GM18909 (cell line): ENCODE measurements at regions not wholly inside any gene's neighbourhood (a gene's known extent, or its start where the extent isn't known, plus 50 kb on each side); places are given as distances from the start of the nearest gene placed in this dataset.
A peak's percentile ranks its signal among the peaks of the same experiment; 100 is the strongest.
"Not testable (repeated sequence)": the region's sequence is repeated elsewhere in the genome, so short reads cannot be mapped to it uniquely, and the experiment has no call there.

ENCODE experiments used
- ATAC-seq: cut with Tn5 transposase; IDR thresholded peaks from one replicate; pipeline ENCODE4 v1.9.1; 2021; ENCODE audit warnings: mild to moderate bottlenecking; ENCODE audit not compliant: unreplicated experiment, poor library complexity

DNA sequence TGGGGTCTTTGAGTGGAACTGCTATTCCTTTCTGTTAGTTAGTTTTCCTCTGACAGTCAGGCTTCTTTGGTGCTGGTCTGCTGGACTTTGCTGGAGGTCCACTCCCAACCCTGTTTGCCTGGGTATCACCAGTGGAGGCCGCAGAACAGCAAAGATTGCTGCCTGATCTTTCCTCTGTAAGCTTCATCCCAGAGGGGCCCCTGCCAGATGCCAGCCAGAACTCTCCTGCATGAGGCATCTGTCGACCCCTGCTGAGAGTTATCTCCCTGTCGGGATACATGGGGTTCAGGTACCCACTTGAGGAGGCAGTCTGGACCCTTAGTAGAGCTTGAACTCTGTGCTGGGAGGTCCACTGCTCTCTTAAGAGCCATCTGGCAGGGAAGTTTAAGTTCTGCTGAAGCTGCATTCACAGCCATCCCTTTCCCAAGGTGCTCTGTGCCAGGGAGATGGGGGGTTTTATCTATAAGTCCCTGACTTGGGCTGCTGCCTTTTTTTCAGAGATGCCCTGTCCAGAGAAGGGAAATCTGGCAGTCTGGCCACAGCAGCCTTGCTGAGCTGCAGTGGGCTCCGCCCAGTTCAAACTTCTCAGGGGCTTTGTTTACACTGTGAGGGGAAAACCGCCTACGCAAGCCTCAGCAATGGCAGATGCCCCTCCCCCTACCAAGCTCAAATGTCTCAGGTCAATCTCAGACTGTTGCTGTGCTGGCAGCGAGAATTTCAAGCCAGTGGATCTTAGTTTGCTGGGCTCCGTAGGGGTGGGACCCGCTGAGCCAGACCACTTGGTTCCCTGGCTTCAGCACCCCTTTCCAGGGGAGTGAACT lies 89.7 kb upstream of the CDK6 start:
- no peak for ATAC-seq

- no peak for ATAC-seq
Measured at GRCh38 chr7:92924800-92925199, 88.4 kb upstream of the CDK6 start.

DNA sequence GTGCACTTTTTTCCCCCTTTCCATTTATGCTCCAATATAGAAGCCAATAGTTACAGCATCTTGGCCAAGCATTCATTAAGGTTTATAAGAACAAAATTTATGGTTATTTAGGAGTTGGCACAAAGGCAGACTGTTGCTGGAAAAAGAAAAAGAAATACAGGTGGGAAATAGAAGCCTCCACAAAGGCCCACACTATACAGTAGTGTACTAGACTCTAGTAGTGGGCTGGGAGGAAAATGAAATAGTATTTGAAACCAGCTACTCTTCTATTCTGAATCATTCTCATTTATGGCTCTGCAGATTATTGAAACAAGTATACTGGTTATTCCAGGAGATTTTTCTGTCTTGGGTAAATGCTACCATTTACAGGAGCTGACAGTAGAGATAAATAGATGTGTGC lies 80.9 kb upstream of the CDK6 start:
- ATAC-seq: no peak

DNA sequence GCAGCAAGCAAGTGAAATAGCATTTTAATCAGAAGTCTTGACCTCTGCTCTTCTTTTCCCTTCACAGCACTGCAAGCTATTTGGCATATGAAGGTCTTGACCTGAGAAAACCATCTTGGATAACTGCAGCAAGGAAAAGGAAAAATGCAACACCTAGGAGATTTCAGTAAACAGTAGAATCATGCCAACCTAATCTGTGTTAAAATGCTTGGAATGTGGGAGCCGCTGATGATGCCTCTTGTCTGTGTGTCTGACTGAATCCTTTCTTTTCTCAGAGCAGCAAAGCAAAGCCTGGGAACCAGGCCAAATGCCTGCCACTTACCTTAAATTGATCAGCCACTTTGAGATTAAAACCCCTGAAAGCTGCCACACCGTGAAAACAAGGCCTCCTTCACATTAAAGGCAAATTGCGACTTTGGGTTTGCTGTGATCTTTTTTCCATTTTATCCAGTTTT lies 80.4 kb upstream of the CDK6 start:
- no peak for ATAC-seq

GRCh38 chr7:92915348-92915747 lies 79.0 kb upstream of the CDK6 start:
- no peak for ATAC-seq

DNA sequence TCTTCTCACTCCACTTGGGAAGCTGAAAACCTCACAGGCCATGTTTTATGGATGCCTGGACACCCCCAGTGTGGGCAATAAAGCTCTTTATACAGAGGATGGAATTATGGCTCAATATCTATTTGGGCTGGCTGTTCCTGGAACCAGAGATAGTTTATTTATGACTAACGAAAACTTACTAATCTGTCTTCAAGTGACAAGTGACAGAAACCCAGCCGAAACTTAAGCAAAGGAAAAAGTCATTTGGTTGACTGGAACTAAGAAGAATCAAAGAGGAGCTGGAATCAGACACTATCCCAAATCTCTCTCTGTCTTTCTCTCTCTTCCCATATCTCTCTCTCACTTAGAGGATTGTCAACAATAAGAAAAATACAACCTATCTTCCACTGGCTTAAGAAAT lies 78.3 kb upstream of the CDK6 start:
- ATAC-seq: no peak

GRCh38 chr7:92913849-92914248 lies 77.5 kb upstream of the CDK6 start:
- no peak for ATAC-seq

GRCh38 chr7:92910976-92911375 lies 74.6 kb upstream of the CDK6 start:
- no peak for ATAC-seq

DNA sequence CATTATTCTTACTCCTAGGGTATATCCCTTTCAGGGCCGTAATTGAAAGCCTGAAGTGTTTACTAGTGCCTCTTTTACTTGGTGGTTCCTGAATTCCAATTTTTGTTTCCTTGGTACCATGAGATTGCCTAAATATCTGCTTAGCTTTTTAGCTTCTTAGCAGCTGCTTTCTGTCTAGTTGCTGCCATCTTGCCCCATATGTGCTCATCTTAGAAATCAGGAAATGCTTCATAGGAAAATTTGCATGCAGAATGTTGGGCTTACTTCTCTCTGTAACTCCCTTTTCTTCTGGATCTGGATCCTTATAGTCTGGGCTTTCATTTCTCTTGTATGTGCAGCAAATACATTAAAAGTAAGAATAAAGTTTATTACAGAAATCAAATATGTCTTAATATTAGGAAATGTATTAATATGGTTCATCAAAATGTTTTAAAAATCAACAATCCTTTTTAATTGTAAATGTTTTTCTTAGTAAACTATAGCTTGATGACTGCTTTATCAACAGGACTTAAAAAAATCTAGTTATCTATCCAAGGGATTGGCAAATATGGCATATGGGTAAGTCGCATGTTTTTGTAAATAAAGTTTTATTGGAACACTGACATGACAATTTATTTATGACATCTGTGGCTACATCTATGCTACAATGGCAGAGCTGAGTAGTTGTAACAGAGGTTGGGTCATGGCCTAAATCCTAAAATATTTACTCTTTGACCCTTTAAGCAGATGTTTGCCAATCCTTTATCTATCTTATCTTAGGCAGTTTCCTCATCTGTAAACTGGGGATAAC lies 73.5 kb upstream of the CDK6 start:
- no peak for ATAC-seq

DNA sequence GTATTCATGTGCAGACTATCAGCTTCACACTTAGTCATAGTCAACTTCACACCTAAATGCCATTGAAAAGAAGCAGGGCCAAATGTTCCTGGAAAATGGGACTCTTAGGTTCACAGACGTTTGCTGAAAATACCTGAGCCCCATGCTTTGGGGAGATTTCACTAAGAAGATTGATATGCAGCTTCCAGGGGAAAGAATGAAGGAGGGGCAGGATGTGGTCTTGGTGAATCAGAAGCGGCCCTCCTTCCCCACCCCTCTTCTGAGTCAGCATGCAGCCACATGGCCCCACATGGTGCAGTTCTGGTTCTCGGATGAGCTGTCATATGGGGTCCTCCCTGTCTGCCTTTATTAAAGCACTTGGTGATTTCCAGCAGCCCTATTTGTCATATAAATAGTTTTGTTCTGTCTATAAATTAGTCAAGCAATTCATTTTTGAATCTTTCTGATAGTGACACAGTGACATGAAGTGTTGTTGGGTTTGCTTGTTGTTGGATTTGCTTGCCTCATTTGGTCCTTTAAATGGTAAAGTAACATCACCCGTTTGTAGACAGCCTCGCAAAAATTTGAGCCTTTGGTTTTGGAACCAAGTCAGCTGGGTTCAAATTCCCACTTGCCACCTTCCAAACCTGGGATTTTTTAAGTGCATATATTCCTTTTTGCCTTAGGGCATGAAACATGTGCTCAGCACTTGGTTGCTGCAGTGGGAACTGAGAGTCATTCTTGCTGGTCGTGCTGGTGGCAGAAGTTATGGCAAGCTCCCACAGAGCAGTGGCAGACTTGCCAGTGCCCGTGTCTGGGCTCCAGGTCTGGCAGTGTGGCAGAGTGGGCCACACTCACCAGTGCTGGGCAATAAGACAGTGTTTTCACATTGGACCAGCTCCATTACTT lies 68.1 kb upstream of the CDK6 start:
- peak; percentile 99 for ATAC-seq

- no peak for ATAC-seq
Measured at GRCh38 chr7:92898798-92899197, 62.4 kb upstream of the CDK6 start.

DNA sequence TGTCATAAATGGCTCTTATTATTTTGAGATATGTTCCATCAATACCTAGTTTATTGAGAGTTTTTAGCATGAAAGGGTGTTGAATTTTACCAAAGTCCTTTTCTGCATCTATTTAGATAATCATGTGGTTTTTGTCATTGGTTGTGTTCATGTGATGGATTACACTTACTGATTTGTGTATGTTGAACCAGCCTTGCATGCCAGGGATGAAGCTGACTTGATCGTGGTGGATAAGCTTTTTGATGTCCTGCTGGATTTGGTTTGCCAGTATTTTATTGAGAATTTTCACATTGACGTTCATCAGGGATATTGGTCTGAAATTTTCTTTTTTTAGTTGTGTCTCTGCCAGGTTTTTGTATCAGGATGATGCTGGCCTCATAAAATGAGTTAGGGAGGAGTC lies 58.5 kb upstream of the CDK6 start:
- ATAC-seq: not testable (repeated sequence)

DNA sequence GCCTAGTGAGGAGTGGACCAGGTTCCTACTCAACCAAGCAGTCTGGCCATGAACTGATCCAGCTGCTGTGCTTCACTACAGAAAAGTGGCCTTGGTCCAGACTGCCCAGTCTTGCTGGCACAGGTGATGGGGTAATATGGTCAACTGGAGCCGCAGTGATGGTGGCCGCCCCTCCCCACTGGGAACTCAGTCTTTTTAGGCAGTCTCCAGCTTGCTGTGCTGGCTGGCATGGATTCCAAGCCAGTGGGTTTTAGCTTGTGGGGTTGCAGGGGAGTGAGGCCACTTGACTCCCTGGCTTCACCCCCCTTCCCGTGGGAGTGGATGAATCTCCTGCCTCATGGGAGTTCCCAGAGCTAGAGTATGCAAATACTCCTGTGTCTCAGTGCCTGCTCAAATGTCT lies 52.7 kb upstream of the CDK6 start:
- ATAC-seq: no peak
